ENCODE measurements at regions not wholly inside any gene's neighbourhood (a gene's known extent, or its start where the extent isn't known, plus 50 kb on each side); places are given as distances from the start of the nearest gene placed in this dataset.

DNA sequence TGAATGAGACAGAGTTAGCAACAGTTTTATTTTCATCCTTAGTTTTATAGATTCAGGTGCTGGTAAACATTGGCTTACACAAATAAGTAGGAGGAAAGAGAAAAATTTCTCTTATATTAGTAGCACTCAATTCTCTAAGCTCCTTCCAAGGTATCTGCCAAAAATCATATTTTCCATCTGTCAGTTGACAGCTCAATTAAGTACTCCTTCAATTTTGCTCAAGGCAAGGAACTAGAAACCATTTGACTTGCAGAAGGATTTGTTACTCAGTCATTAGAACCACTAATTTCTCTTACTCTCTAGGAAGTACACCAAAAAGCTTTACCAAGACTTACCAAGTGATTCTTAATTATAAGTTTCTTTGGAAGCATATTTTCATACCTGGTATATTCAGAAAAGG lies 101.4 kb upstream of the ATP8B1 start:
- no peak for TF ChIP-seq EZH2 (IDR thresholded peaks at IDR 0.05; ENCODE audit: insufficient read depth, poor library complexity, severe bottlenecking)
- no peak for TF ChIP-seq EZH2phosphoT487 (IDR thresholded peaks at IDR 0.05; ENCODE audit: insufficient read depth, low read depth)

All from GM23248 (cell line).